Spleen (tissue), 7 donors: ENCODE measurements at regions not wholly inside any gene's neighbourhood (a gene's known extent, or its start where the extent isn't known, plus 50 kb on each side); places are given as distances from the start of the nearest gene placed in this dataset.

Source experiments
- POLR2A ChIP-seq, 3 donors: fragments of 450-650 bp; IDR thresholded peaks; one replicate each; pipeline ENCODE4 v1.5.1; 2017; ENCODE audit warnings: antibody characterized with exemption in 3 of 3, mild to moderate bottlenecking in 1 of 3
- POLR2AphosphoS5 ChIP-seq, 3 donors: sonication (generic); formaldehyde crosslinking; IDR thresholded peaks; one replicate each; pipeline ENCODE4 v1.5.1; 2017; ENCODE audit warnings: antibody characterized with exemption in 3 of 3
- TF ChIP-seq, protein P1 (sequence below), 11 experiments: fragments of 200-600 bp in 7 of 11; fragments of 450-650 bp in 4 of 11; sonication (generic) in 4 of 11; IDR thresholded peaks in 8 of 11; conservative IDR thresholded peaks in 3 of 11; 1 replicate in 7 of 11; 2 replicates in 4 of 11; pipeline versions ENCODE4 v1.4.0 to v1.8.0; 2016 to 2021; ENCODE audit warnings: antibody characterized with exemption in 11 of 11, inconsistent platforms in 4 of 11, mild to moderate bottlenecking in 1 of 11
- donor health status: DM: no; HTN: no; CAD: no; lungs with moderate emphysema.
- donor health status: DM: no; HTN: no; CAD: no.
- donor health status: DM: no; HTN: no; CAD: no.

DNA sequence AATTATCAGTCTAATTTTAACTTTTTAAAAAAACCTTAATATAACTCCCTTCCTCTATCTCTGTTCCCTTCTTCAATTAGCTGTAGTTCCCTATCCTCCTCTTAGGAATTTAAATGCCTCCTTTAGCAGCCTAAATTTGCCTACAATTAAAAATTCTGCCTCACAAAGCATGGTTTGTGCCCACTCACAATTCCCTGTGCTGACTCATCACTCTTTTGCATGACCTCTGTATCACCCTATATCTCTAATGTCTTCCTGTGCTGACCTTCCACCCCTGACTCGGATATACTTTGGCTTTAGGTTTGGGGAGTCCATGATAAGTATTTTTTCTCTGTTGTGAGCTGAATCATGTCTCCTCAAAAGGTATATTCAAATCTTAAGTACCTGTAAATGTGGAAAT, 253.6 kb downstream of the RNF144B start:
- TF ChIP-seq, protein P1, sequence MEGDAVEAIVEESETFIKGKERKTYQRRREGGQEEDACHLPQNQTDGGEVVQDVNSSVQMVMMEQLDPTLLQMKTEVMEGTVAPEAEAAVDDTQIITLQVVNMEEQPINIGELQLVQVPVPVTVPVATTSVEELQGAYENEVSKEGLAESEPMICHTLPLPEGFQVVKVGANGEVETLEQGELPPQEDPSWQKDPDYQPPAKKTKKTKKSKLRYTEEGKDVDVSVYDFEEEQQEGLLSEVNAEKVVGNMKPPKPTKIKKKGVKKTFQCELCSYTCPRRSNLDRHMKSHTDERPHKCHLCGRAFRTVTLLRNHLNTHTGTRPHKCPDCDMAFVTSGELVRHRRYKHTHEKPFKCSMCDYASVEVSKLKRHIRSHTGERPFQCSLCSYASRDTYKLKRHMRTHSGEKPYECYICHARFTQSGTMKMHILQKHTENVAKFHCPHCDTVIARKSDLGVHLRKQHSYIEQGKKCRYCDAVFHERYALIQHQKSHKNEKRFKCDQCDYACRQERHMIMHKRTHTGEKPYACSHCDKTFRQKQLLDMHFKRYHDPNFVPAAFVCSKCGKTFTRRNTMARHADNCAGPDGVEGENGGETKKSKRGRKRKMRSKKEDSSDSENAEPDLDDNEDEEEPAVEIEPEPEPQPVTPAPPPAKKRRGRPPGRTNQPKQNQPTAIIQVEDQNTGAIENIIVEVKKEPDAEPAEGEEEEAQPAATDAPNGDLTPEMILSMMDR (IDR thresholded peaks at IDR 0.05 in 8 of 11, conservative IDR thresholded peaks at IDR 0.05 in 3 of 11), result no peak
- TF ChIP-seq POLR2AphosphoS5 (IDR thresholded peaks at IDR 0.05), result no peak
- no peak for TF ChIP-seq POLR2A (IDR thresholded peaks at IDR 0.05)
